Adrenal gland (tissue), 5 donors: ENCODE measurements at regions not wholly inside any gene's neighbourhood (a gene's known extent, or its start where the extent isn't known, plus 50 kb on each side); places are given as distances from the start of the nearest gene placed in this dataset.

ENCODE experiments used
- CTCF ChIP-seq, 6 experiments: fragments of 450-650 bp in 4 of 6; fragments of 200-600 bp in 2 of 6; sonication (generic) in 1 of 6; IDR thresholded peaks; 1 replicate in 5 of 6; 2 replicates in 1 of 6; pipeline versions ENCODE4 v1.5.1 to v1.8.0; 2016 to 2021; ENCODE audit warnings: antibody characterized with exemption in 6 of 6, mild to moderate bottlenecking in 2 of 6, moderate library complexity in 1 of 6
- POLR2A ChIP-seq, 2 donors: fragments of 450-650 bp; IDR thresholded peaks; one replicate each; pipeline ENCODE4 v1.6.1; 2017; ENCODE audit warnings: antibody characterized with exemption in 2 of 2, mild to moderate bottlenecking in 2 of 2, moderate library complexity in 1 of 2
- donor health status: DM: no; HTN: no; CAD: no.

GRCh38 chr13:78067290-78067689 lies 148.7 kb upstream of the EDNRB start:
- no peak for TF ChIP-seq CTCF (IDR thresholded peaks at IDR 0.05)
- no peak for TF ChIP-seq POLR2A (IDR thresholded peaks at IDR 0.05)
